Erythroblast (primary cell): ENCODE measurements at regions not wholly inside any gene's neighbourhood (a gene's known extent, or its start where the extent isn't known, plus 50 kb on each side); places are given as distances from the start of the nearest gene placed in this dataset.

ENCODE experiments used
- GATA1 ChIP-seq: IDR thresholded peaks from 2 replicates; pipeline ENCODE4 v1.6.1; 2011; ENCODE audit warnings: low read depth, mild to moderate bottlenecking, control low read depth, low read length, moderate library complexity
- POLR2A ChIP-seq: IDR thresholded peaks from 2 replicates; pipeline ENCODE4 v1.6.1; 2011; ENCODE audit warnings: mild to moderate bottlenecking, low read length

DNA sequence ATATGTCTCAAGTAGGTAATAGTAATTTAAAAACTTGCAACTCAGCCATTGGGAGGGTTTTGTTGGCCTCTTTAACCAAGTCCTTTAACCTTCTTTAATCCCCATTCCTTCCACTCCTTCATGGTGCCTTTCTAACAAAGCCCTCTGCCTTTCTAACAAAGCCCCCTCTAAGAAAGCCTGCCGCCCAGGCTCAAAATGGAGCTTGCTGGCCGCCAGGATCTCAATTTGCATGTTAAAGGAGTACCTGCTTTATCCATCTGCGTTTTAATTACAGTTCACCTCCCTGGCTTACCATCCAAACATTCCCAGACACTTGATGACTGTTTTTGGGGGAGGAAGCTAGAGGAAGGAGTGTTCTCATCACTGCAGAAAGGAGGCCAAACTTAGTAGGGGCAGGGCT is 183.4 kb downstream of the PTPN11 start:
- TF ChIP-seq POLR2A (no peak), GATA1 (no peak)
